ENCODE measurements at regions not wholly inside any gene's neighbourhood (a gene's known extent, or its start where the extent isn't known, plus 50 kb on each side); places are given as distances from the start of the nearest gene placed in this dataset.

GRCh38 chr4:170399581-170400293 is 310.0 kb upstream of the AADAT start:
- TF ChIP-seq CTCF (conservative IDR thresholded peaks at IDR 0.05; ENCODE audit: low read depth in 2 of 2) (no peak), EZH2phosphoT487 (IDR thresholded peaks at IDR 0.05; ENCODE audit: unreplicated experiment) (no peak), EZH2 (IDR thresholded peaks at IDR 0.05; ENCODE audit: low read depth, unreplicated experiment) (no peak), STAT1 (IDR thresholded peaks at IDR 0.05; ENCODE audit: unreplicated experiment) (no peak), ETS1 (IDR thresholded peaks at IDR 0.05) (no peak), POLR2AphosphoS5 (IDR thresholded peaks at IDR 0.05; ENCODE audit: low read depth) (no peak), REST (IDR thresholded peaks at IDR 0.05; ENCODE audit: unreplicated experiment) (no peak), CREB1 (CRISPR knock-in tag; IDR thresholded peaks at IDR 0.05; ENCODE audit: low read depth) (no peak), JUNB (IDR thresholded peaks at IDR 0.05; ENCODE audit: unreplicated experiment) (no peak), NANOG (IDR thresholded peaks at IDR 0.05; ENCODE audit: borderline replicate concordance) (no peak)

Data from GM23338 (cell line).